Forelimb muscle (tissue), 1 donor: ENCODE measurements at regions not wholly inside any gene's neighbourhood (a gene's known extent, or its start where the extent isn't known, plus 50 kb on each side); places are given as distances from the start of the nearest gene placed in this dataset.
A peak's percentile ranks its signal among the peaks of the same experiment; 100 is the strongest.

Experiments used
- DNase-seq: peaks from one replicate; pipeline ENCODE4 v3.0.0-alpha.2; 2013; ENCODE audit warnings: low read depth

GRCh38 chr2:173818285-173818684, 146.9 kb downstream of the SP3 start:
- DNase-seq, result no peak

GRCh38 chr2:173819852-173820251, 145.3 kb downstream of the SP3 start:
- no peak for DNase-seq

- no peak for DNase-seq
These were observed 143.7 kb downstream of the SP3 start for GRCh38 chr2:173821451-173821850.

GRCh38 chr2:173822889-173823542, 142.2 kb downstream of the SP3 start:
- no peak for DNase-seq

GRCh38 chr2:173823543-173823939, 141.6 kb downstream of the SP3 start:
- no peak for DNase-seq

- DNase-seq, result no peak
These were observed 136.7 kb downstream of the SP3 start for GRCh38 chr2:173828189-173829142.

GRCh38 chr2:173829727-173830126, 135.4 kb downstream of the SP3 start:
- no peak for DNase-seq

- DNase-seq, result no peak
These were observed 135.0 kb downstream of the SP3 start for GRCh38 chr2:173830170-173830569.

- peak; percentile 48 for DNase-seq
These were observed 133.6 kb downstream of the SP3 start for GRCh38 chr2:173831312-173832229.

GRCh38 chr2:173834141-173834540, 131.0 kb downstream of the SP3 start:
- no peak for DNase-seq

GRCh38 chr2:173835726-173836125, 129.4 kb downstream of the SP3 start:
- DNase-seq, result no peak

GRCh38 chr2:173841110-173841509, 124.1 kb downstream of the SP3 start:
- DNase-seq, result no peak

- DNase-seq, result no peak
These were observed 121.6 kb downstream of the SP3 start for GRCh38 chr2:173843526-173843925.

GRCh38 chr2:173851141-173851641, 114.0 kb downstream of the SP3 start:
- no peak for DNase-seq

- DNase-seq, result no peak
These were observed 111.0 kb downstream of the SP3 start for GRCh38 chr2:173854141-173854540.

GRCh38 chr2:173854840-173855239, 110.3 kb downstream of the SP3 start:
- no peak for DNase-seq

GRCh38 chr2:173855661-173856060, 109.5 kb downstream of the SP3 start:
- DNase-seq, result no peak
